ENCODE measurements at regions not wholly inside any gene's neighbourhood (a gene's known extent, or its start where the extent isn't known, plus 50 kb on each side); places are given as distances from the start of the nearest gene placed in this dataset.

DNA sequence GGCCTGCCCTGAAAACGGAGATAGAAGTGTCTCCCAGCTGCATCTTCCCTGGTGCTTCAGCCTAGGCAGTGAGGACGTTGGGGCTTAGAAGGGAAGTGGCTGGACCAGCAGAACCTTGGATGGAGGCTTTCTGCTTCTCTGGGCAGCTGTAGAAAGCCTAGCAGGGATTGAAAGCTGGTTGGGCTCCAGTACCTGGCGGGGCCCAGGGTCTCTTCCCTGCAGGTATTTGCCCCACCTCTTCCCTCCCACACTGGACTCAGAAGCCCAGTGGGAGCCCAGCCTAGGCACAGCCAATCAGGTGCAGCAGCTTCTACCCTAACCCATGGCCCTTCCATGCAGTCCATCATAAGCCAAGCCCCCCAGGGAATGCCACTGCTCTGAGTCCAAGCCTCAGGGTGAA is 190.3 kb upstream of the IRX6 start:
- BruUV-seq (replicated peaks) = no TSS peak
- Histone ChIP-seq H3K4me3 (ENCODE audit: low read length) (no peak overlapping the region), H3K27ac (ENCODE audit: low read length) (no peak overlapping the region), H3F3A (ENCODE audit: low read length, unreplicated experiment) (no peaks in the 10 kb centered on the region), H3K9me2 (replicated peaks; ENCODE audit: low read length) (no peaks in the 10 kb centered on the region), H3K4me2 (ENCODE audit: low read length) (no peak overlapping the region), H3K79me2 (ENCODE audit: low read length) (no peaks in the 10 kb centered on the region), H3K4me1 (ENCODE audit: insufficient read depth, low read length) (no peaks in the 10 kb centered on the region), H4K20me1 (ENCODE audit: low read length) (no peaks in the 10 kb centered on the region), H3K9me3 (ENCODE audit: low read length) (no peaks in the 10 kb centered on the region), H2AFZ (ENCODE audit: low read length) (no peak overlapping the region), H3K36me3 (ENCODE audit: low read depth, low read length) (no peaks in the 10 kb centered on the region), H3K9ac (ENCODE audit: low read length) (no peak overlapping the region), H3K27me3 (ENCODE audit: low read length) (no peaks in the 10 kb centered on the region)
- CTCF ChIA-PET = no interaction called here
- DNase-seq (no peak), ATAC-seq (no peak)
- POLR2A ChIA-PET (ENCODE audit: unreplicated experiment) = no interaction called here
- TF ChIP-seq EZH2 (IDR thresholded peaks at IDR 0.05; ENCODE audit: low read length, unreplicated experiment) (no peak), EZH2phosphoT487 (IDR thresholded peaks at IDR 0.05; ENCODE audit: borderline replicate concordance, low read length) (no peak)
- TF ChIP-seq, protein P1, sequence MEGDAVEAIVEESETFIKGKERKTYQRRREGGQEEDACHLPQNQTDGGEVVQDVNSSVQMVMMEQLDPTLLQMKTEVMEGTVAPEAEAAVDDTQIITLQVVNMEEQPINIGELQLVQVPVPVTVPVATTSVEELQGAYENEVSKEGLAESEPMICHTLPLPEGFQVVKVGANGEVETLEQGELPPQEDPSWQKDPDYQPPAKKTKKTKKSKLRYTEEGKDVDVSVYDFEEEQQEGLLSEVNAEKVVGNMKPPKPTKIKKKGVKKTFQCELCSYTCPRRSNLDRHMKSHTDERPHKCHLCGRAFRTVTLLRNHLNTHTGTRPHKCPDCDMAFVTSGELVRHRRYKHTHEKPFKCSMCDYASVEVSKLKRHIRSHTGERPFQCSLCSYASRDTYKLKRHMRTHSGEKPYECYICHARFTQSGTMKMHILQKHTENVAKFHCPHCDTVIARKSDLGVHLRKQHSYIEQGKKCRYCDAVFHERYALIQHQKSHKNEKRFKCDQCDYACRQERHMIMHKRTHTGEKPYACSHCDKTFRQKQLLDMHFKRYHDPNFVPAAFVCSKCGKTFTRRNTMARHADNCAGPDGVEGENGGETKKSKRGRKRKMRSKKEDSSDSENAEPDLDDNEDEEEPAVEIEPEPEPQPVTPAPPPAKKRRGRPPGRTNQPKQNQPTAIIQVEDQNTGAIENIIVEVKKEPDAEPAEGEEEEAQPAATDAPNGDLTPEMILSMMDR (conservative IDR thresholded peaks at IDR 0.05; ENCODE audit: low read depth, low read length) = no peak
- intact Hi-C loops (cut with micrococcal nuclease) = no loop called here

DNA sequence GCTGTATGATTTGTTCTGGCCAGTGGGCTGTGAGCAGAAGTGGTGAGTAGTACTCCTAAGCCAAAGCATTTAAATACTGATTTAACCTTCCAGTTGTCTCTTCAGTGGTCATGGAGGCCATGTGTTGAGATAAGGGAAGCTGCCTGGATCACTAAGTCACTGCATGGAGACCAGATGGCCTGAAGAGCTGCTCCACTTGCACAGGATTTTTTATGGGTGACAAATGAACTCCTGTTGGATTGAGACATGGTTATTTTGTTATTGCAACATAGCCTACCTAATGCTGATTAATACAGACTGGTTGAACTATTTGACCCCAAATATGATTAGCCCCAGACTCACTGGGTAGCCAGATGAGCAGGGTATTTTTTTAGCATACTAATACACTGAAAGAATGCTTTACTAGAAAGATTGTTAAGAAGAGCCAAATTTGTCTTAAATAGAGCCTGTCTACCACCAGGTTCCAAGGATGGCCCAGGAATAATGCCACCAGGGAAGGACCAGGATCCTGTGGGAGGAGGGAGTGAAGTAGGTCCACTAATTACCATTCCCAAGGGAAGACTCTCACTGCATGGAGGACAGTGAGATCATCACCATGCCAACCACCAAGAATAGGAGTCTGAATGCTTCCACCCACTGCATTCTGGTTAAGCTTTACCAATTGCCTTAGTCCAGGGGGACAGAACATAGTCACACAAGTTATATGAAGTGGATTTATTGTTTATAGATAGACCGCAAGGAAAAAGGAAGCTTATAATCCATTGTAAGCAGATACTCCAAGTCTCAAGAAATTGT is 187.4 kb upstream of the IRX6 start:
- Histone ChIP-seq H3K79me2 (ENCODE audit: low read length) (no peaks in the 10 kb centered on the region), H3K36me3 (ENCODE audit: low read depth, low read length) (no peaks in the 10 kb centered on the region), H3K4me3 (ENCODE audit: low read length) (no peak overlapping the region), H4K20me1 (ENCODE audit: low read length) (no peaks in the 10 kb centered on the region), H3F3A (ENCODE audit: low read length, unreplicated experiment) (no peaks in the 10 kb centered on the region), H3K27ac (ENCODE audit: low read length) (no peak overlapping the region), H3K4me2 (ENCODE audit: low read length) (no peak overlapping the region), H3K4me1 (ENCODE audit: insufficient read depth, low read length) (no peaks in the 10 kb centered on the region), H3K27me3 (ENCODE audit: low read length) (no peaks in the 10 kb centered on the region), H3K9me3 (ENCODE audit: low read length) (no peaks in the 10 kb centered on the region), H3K9me2 (replicated peaks; ENCODE audit: low read length) (no peaks in the 10 kb centered on the region), H2AFZ (ENCODE audit: low read length) (no peak overlapping the region), H3K9ac (ENCODE audit: low read length) (no peak overlapping the region)
- ChIA-PET POLR2A (ENCODE audit: unreplicated experiment) (no interaction called here), CTCF (no interaction called here)
- no peak for ATAC-seq
- TF ChIP-seq EZH2phosphoT487 (IDR thresholded peaks at IDR 0.05; ENCODE audit: borderline replicate concordance, low read length) = no peak
- TF ChIP-seq, protein P1 (conservative IDR thresholded peaks at IDR 0.05; ENCODE audit: low read depth, low read length) = no peak
- TF ChIP-seq EZH2 (IDR thresholded peaks at IDR 0.05; ENCODE audit: low read length, unreplicated experiment) = no peak
- no peak for DNase-seq
- BruUV-seq (replicated peaks) = no TSS peak
- intact Hi-C loops (cut with micrococcal nuclease) = no loop called here

GRCh38 chr16:55138298-55138697 is 185.7 kb upstream of the IRX6 start:
- Histone ChIP-seq H4K20me1 (ENCODE audit: low read length) (no peaks in the 10 kb centered on the region), H3K4me1 (ENCODE audit: insufficient read depth, low read length) (no peaks in the 10 kb centered on the region), H3K9me2 (replicated peaks; ENCODE audit: low read length) (no peaks in the 10 kb centered on the region), H3K9ac (ENCODE audit: low read length) (no peak overlapping the region), H3F3A (ENCODE audit: low read length, unreplicated experiment) (no peaks in the 10 kb centered on the region), H3K9me3 (ENCODE audit: low read length) (no peaks in the 10 kb centered on the region), H2AFZ (ENCODE audit: low read length) (no peak overlapping the region), H3K27ac (ENCODE audit: low read length) (no peak overlapping the region), H3K79me2 (ENCODE audit: low read length) (no peaks in the 10 kb centered on the region), H3K4me2 (ENCODE audit: low read length) (no peak overlapping the region), H3K36me3 (ENCODE audit: low read depth, low read length) (no peaks in the 10 kb centered on the region), H3K27me3 (ENCODE audit: low read length) (no peaks in the 10 kb centered on the region), H3K4me3 (ENCODE audit: low read length) (no peak overlapping the region)
- ChIA-PET POLR2A (ENCODE audit: unreplicated experiment) (no interaction called here), CTCF (no interaction called here)
- DNase-seq (no peak), ATAC-seq (no peak)
- intact Hi-C loops (cut with micrococcal nuclease) = no loop called here
- no peak for TF ChIP-seq EZH2phosphoT487 (IDR thresholded peaks at IDR 0.05; ENCODE audit: borderline replicate concordance, low read length)
- TF ChIP-seq, protein P1 (conservative IDR thresholded peaks at IDR 0.05; ENCODE audit: low read depth, low read length) = no peak
- no peak for TF ChIP-seq EZH2 (IDR thresholded peaks at IDR 0.05; ENCODE audit: low read length, unreplicated experiment)
- no TSS peak for BruUV-seq (replicated peaks)
